Kidney capillary endothelial cell (primary cell): ENCODE measurements at regions not wholly inside any gene's neighbourhood (a gene's known extent, or its start where the extent isn't known, plus 50 kb on each side); places are given as distances from the start of the nearest gene placed in this dataset.
"Not testable (repeated sequence)": the region's sequence is repeated elsewhere in the genome, so short reads cannot be mapped to it uniquely, and the experiment has no call there.

Experiments
- DNase-seq: peaks from one replicate; pipeline ENCODE4 v3.0.0-alpha.2; 2018; ENCODE audit warnings: low spot score

- DNase-seq: no peak
Measured at GRCh38 chr5:130724658-130725057, 440.4 kb downstream of the HINT1 start.

GRCh38 chr5:130720355-130720754 is 444.7 kb downstream of the HINT1 start:
- peak; percentile 35 for DNase-seq

GRCh38 chr5:130715541-130715940 is 449.5 kb downstream of the HINT1 start:
- DNase-seq: no peak

- no peak for DNase-seq
Measured at GRCh38 chr5:130714200-130714599, 450.9 kb downstream of the HINT1 start.

GRCh38 chr5:130712324-130712723 is 452.7 kb downstream of the HINT1 start:
- no peak for DNase-seq

- DNase-seq: no peak
Measured at GRCh38 chr5:130710596-130710995, 454.5 kb downstream of the HINT1 start.

- DNase-seq: no peak
Measured at GRCh38 chr5:130708754-130709153, 456.3 kb downstream of the HINT1 start.

GRCh38 chr5:130706696-130707095 is 458.4 kb downstream of the HINT1 start:
- DNase-seq: no peak

- no peak for DNase-seq
Measured at GRCh38 chr5:130705368-130705767, 459.7 kb downstream of the HINT1 start.

- no peak for DNase-seq
Measured at GRCh38 chr5:130693509-130693908, 471.5 kb downstream of the HINT1 start.

- no peak for DNase-seq
Measured at GRCh38 chr5:130692770-130693169, 472.3 kb downstream of the HINT1 start.

GRCh38 chr5:130689831-130690230 is 475.2 kb downstream of the HINT1 start:
- DNase-seq: no peak

GRCh38 chr5:130687085-130687733 is 477.8 kb downstream of the HINT1 start:
- no peak for DNase-seq

GRCh38 chr5:130678637-130679036 is 486.4 kb downstream of the HINT1 start:
- DNase-seq: no peak

GRCh38 chr5:130666462-130666861 is 498.6 kb downstream of the HINT1 start:
- DNase-seq: no peak

GRCh38 chr5:130652176-130652575 is 512.9 kb downstream of the HINT1 start:
- no peak for DNase-seq

GRCh38 chr5:130651440-130651839 is 513.6 kb downstream of the HINT1 start:
- no peak for DNase-seq

GRCh38 chr5:130643321-130643720 is 521.7 kb downstream of the HINT1 start:
- DNase-seq: no peak

GRCh38 chr5:130642461-130642860 is 522.6 kb downstream of the HINT1 start:
- no peak for DNase-seq

- no peak for DNase-seq
Measured at GRCh38 chr5:130627145-130627544, 537.9 kb downstream of the HINT1 start.

- DNase-seq: no peak
Measured at GRCh38 chr5:130624805-130625204, 540.3 kb downstream of the HINT1 start.

GRCh38 chr5:130616161-130616560 is 548.9 kb downstream of the HINT1 start:
- no peak for DNase-seq

GRCh38 chr5:130605234-130605633 is 559.8 kb downstream of the HINT1 start:
- DNase-seq: no peak

- DNase-seq: not testable (repeated sequence)
Measured at GRCh38 chr5:130596647-130597046, 568.4 kb downstream of the HINT1 start.

- DNase-seq: no peak
Measured at GRCh38 chr5:130580264-130580663, 584.8 kb downstream of the HINT1 start.
